Islet of Langerhans (tissue), 1 donor: ENCODE measurements at regions not wholly inside any gene's neighbourhood (a gene's known extent, or its start where the extent isn't known, plus 50 kb on each side); places are given as distances from the start of the nearest gene placed in this dataset.

Experiments used
- FAIRE-seq: peaks from one replicate; lab custom pipeline; 2011; peaks lifted over from hg19 to GRCh38; lab: Jason Lieb, UNC

GRCh38 chr11:103662880-103663279 lies 373.6 kb upstream of the DDI1 start:
- FAIRE-seq, result no peak

GRCh38 chr11:103668859-103669258 lies 367.6 kb upstream of the DDI1 start:
- FAIRE-seq, result no peak

- FAIRE-seq, result no peak
These were observed 365.2 kb upstream of the DDI1 start for GRCh38 chr11:103671143-103671651.

GRCh38 chr11:103673773-103674172 lies 362.7 kb upstream of the DDI1 start:
- FAIRE-seq, result no peak

GRCh38 chr11:103676413-103676812 lies 360.0 kb upstream of the DDI1 start:
- FAIRE-seq, result no peak

GRCh38 chr11:103680826-103681225 lies 355.6 kb upstream of the DDI1 start:
- no peak for FAIRE-seq

GRCh38 chr11:103681855-103682254 lies 354.6 kb upstream of the DDI1 start:
- FAIRE-seq, result no peak

GRCh38 chr11:103682318-103683184 lies 353.9 kb upstream of the DDI1 start:
- FAIRE-seq, result peak; percentile 95

- no peak for FAIRE-seq
These were observed 352.9 kb upstream of the DDI1 start for GRCh38 chr11:103683576-103683975.

GRCh38 chr11:103688924-103689323 lies 347.5 kb upstream of the DDI1 start:
- FAIRE-seq, result no peak

- FAIRE-seq, result no peak
These were observed 346.1 kb upstream of the DDI1 start for GRCh38 chr11:103690356-103690755.

- FAIRE-seq, result no peak
These were observed 340.3 kb upstream of the DDI1 start for GRCh38 chr11:103696123-103696522.

GRCh38 chr11:103699216-103699615 lies 337.2 kb upstream of the DDI1 start:
- FAIRE-seq, result no peak

GRCh38 chr11:103699656-103700055 lies 336.8 kb upstream of the DDI1 start:
- FAIRE-seq, result no peak

- FAIRE-seq, result no peak
These were observed 335.8 kb upstream of the DDI1 start for GRCh38 chr11:103700622-103701021.

- FAIRE-seq, result no peak
These were observed 333.0 kb upstream of the DDI1 start for GRCh38 chr11:103703437-103703836.

- FAIRE-seq, result no peak
These were observed 332.5 kb upstream of the DDI1 start for GRCh38 chr11:103703954-103704353.

GRCh38 chr11:103705642-103706041 lies 330.8 kb upstream of the DDI1 start:
- no peak for FAIRE-seq

GRCh38 chr11:103709371-103709770 lies 327.1 kb upstream of the DDI1 start:
- FAIRE-seq, result no peak

- no peak for FAIRE-seq
These were observed 322.2 kb upstream of the DDI1 start for GRCh38 chr11:103714246-103714645.

GRCh38 chr11:103716363-103716762 lies 320.1 kb upstream of the DDI1 start:
- FAIRE-seq, result no peak

- FAIRE-seq, result no peak
These were observed 309.2 kb upstream of the DDI1 start for GRCh38 chr11:103727262-103727661.

- no peak for FAIRE-seq
These were observed 306.8 kb upstream of the DDI1 start for GRCh38 chr11:103729617-103730016.
